IPS-18a (cell line): ENCODE measurements at regions not wholly inside any gene's neighbourhood (a gene's known extent, or its start where the extent isn't known, plus 50 kb on each side); places are given as distances from the start of the nearest gene placed in this dataset.
"Not testable (repeated sequence)": the region's sequence is repeated elsewhere in the genome, so short reads cannot be mapped to it uniquely, and the experiment has no call there.

Source experiments
- H3K27ac ChIP-seq: one replicate; pipeline ENCODE4 v1.5.1; 2013; ENCODE audit warnings: low read length
- H3K27me3 ChIP-seq: one replicate; pipeline ENCODE4 v1.6.1; 2013; ENCODE audit warnings: mild to moderate bottlenecking, low read length; ENCODE audit not compliant: control insufficient read depth, insufficient read depth
- H3K36me3 ChIP-seq: one replicate; pipeline ENCODE4 v1.6.1; 2013; ENCODE audit warnings: low read depth, low read length; ENCODE audit not compliant: control insufficient read depth
- H3K4me1 ChIP-seq: one replicate; pipeline ENCODE4 v1.6.1; 2013; ENCODE audit warnings: low read depth, low read length; ENCODE audit not compliant: control insufficient read depth
- H3K4me3 ChIP-seq: one replicate; pipeline ENCODE4 v1.5.1; 2013; ENCODE audit warnings: low read length
- H3K9ac ChIP-seq: one replicate; pipeline ENCODE4 v1.6.1; 2013; ENCODE audit warnings: mild to moderate bottlenecking, low read length, moderate library complexity
- H3K9me3 ChIP-seq: one replicate; pipeline ENCODE4 v1.6.1; 2013; ENCODE audit warnings: low read depth, low read length; ENCODE audit not compliant: control insufficient read depth

- no peak overlapping the region for H3K4me3 ChIP-seq
- H3K9ac ChIP-seq, result peak overlapping the region; percentile 3
- H3K27me3 ChIP-seq, result no peaks in the 10 kb centered on the region
- peaks cover 24% of the 10 kb centered on the region for H3K4me1 ChIP-seq
- no peaks in the 10 kb centered on the region for H3K9me3 ChIP-seq
- H3K27ac ChIP-seq, result peak overlapping the region; percentile 3
- no peaks in the 10 kb centered on the region for H3K36me3 ChIP-seq
Measured at GRCh38 chr12:115871714-115872113, 405.8 kb downstream of the MED13L start.

- no peaks in the 10 kb centered on the region for H3K27me3 ChIP-seq
- no peaks in the 10 kb centered on the region for H3K9me3 ChIP-seq
- peaks cover 24% of the 10 kb centered on the region for H3K4me1 ChIP-seq
- H3K9ac ChIP-seq, result no peak overlapping the region
- no peak overlapping the region for H3K27ac ChIP-seq
- no peak overlapping the region for H3K4me3 ChIP-seq
- H3K36me3 ChIP-seq, result no peaks in the 10 kb centered on the region
Measured at GRCh38 chr12:115870510-115870909, 407.0 kb downstream of the MED13L start.

GRCh38 chr12:115870021-115870420 lies 407.5 kb downstream of the MED13L start:
- peaks cover 24% of the 10 kb centered on the region for H3K4me1 ChIP-seq
- no peak overlapping the region for H3K9ac ChIP-seq
- H3K27ac ChIP-seq, result no peak overlapping the region
- no peaks in the 10 kb centered on the region for H3K27me3 ChIP-seq
- no peaks in the 10 kb centered on the region for H3K9me3 ChIP-seq
- H3K36me3 ChIP-seq, result no peaks in the 10 kb centered on the region
- H3K4me3 ChIP-seq, result no peak overlapping the region

GRCh38 chr12:115869604-115870003 lies 407.9 kb downstream of the MED13L start:
- Histone ChIP-seq H3K4me3 (no peak overlapping the region), H3K9me3 (no peaks in the 10 kb centered on the region), H3K4me1 (peaks cover 24% of the 10 kb centered on the region), H3K9ac (no peak overlapping the region), H3K27ac (no peak overlapping the region), H3K36me3 (no peaks in the 10 kb centered on the region), H3K27me3 (no peaks in the 10 kb centered on the region)

GRCh38 chr12:115868624-115869023 lies 408.9 kb downstream of the MED13L start:
- H3K9ac ChIP-seq, result no peak overlapping the region

GRCh38 chr12:115867854-115868253 lies 409.6 kb downstream of the MED13L start:
- Histone ChIP-seq H3K4me3 (no peak overlapping the region), H3K36me3 (no peaks in the 10 kb centered on the region), H3K9ac (no peak overlapping the region), H3K9me3 (no peaks in the 10 kb centered on the region), H3K27ac (no peak overlapping the region), H3K4me1 (peaks cover 15% of the 10 kb centered on the region), H3K27me3 (no peaks in the 10 kb centered on the region)

More at GRCh38 chr12:115868624-115869023, 408.9 kb downstream of the MED13L start:
- no peaks in the 10 kb centered on the region for H3K36me3 ChIP-seq
- no peak overlapping the region for H3K4me3 ChIP-seq
- H3K9me3 ChIP-seq, result no peaks in the 10 kb centered on the region
- H3K27me3 ChIP-seq, result no peaks in the 10 kb centered on the region
- no peak overlapping the region for H3K27ac ChIP-seq
- peaks cover 23% of the 10 kb centered on the region for H3K4me1 ChIP-seq

GRCh38 chr12:115866909-115867525 lies 410.5 kb downstream of the MED13L start:
- H3K27ac ChIP-seq, result no peak overlapping the region
- no peak overlapping the region for H3K4me3 ChIP-seq
- no peak overlapping the region for H3K9ac ChIP-seq
- H3K9me3 ChIP-seq, result no peaks in the 10 kb centered on the region
- peaks cover 7% of the 10 kb centered on the region for H3K4me1 ChIP-seq
- no peaks in the 10 kb centered on the region for H3K36me3 ChIP-seq
- H3K27me3 ChIP-seq, result no peaks in the 10 kb centered on the region

- H3K9me3 ChIP-seq, H3K27ac ChIP-seq, H3K36me3 ChIP-seq, H3K9ac ChIP-seq, H3K27me3 ChIP-seq, H3K4me3 ChIP-seq, H3K4me1 ChIP-seq: not testable (repeated sequence)
Measured at GRCh38 chr12:115866281-115866680, 411.2 kb downstream of the MED13L start.

- no peak overlapping the region for H3K4me3 ChIP-seq
- peaks cover 7% of the 10 kb centered on the region for H3K4me1 ChIP-seq
- no peak overlapping the region for H3K27ac ChIP-seq
Measured at GRCh38 chr12:115864396-115864795, 413.1 kb downstream of the MED13L start.

GRCh38 chr12:115860619-115861018 lies 416.9 kb downstream of the MED13L start:
- no peak overlapping the region for H3K27ac ChIP-seq

More at GRCh38 chr12:115864396-115864795, 413.1 kb downstream of the MED13L start:
- no peaks in the 10 kb centered on the region for H3K9me3 ChIP-seq
- H3K36me3 ChIP-seq, result no peaks in the 10 kb centered on the region
- no peak overlapping the region for H3K9ac ChIP-seq
- H3K27me3 ChIP-seq, result no peaks in the 10 kb centered on the region

GRCh38 chr12:115859231-115859630 lies 418.3 kb downstream of the MED13L start:
- Histone ChIP-seq H3K9me3 (no peaks in the 10 kb centered on the region), H3K4me1 (peaks cover 7% of the 10 kb centered on the region), H3K27me3 (no peaks in the 10 kb centered on the region), H3K27ac (no peak overlapping the region), H3K4me3 (no peak overlapping the region), H3K9ac (no peak overlapping the region), H3K36me3 (no peaks in the 10 kb centered on the region)

More at GRCh38 chr12:115860619-115861018, 416.9 kb downstream of the MED13L start:
- Histone ChIP-seq H3K9ac (no peak overlapping the region), H3K4me3 (no peak overlapping the region), H3K27me3 (no peaks in the 10 kb centered on the region), H3K4me1 (peaks cover 7% of the 10 kb centered on the region), H3K9me3 (no peaks in the 10 kb centered on the region), H3K36me3 (no peaks in the 10 kb centered on the region)

GRCh38 chr12:115857923-115858322 lies 419.6 kb downstream of the MED13L start:
- Histone ChIP-seq H3K4me3 (no peak overlapping the region), H3K9ac (no peak overlapping the region), H3K4me1 (peaks cover 7% of the 10 kb centered on the region), H3K27ac (no peak overlapping the region), H3K36me3 (no peaks in the 10 kb centered on the region), H3K9me3 (no peaks in the 10 kb centered on the region), H3K27me3 (no peaks in the 10 kb centered on the region)
